GM21447 (cell line): ENCODE measurements at regions not wholly inside any gene's neighbourhood (a gene's known extent, or its start where the extent isn't known, plus 50 kb on each side); places are given as distances from the start of the nearest gene placed in this dataset.

ENCODE experiments used
- ATAC-seq: cut with Tn5 transposase; IDR thresholded peaks from one replicate; pipeline ENCODE4 v1.9.1; 2021; ENCODE audit not compliant: unreplicated experiment

DNA sequence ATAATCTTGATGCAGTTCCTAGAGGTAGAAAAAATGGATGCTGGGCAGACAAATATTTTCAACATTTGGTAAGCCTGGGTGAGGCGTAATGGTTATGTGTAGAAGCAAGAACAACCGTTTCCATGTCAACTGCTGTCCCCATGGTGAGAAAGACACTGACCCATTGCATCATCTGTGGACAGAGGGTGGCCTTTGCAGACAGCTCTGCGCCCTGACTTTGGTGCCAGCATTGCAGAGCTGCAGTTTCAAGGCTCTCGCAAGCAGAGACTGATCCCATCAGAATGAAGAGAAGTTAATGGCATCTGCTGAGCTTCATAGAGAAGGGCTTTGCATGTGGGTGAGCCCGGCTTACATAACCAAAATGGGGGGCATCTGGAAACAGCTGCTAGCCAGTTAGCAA, 179.0 kb upstream of the ADRA1B start:
- ATAC-seq: no peak

DNA sequence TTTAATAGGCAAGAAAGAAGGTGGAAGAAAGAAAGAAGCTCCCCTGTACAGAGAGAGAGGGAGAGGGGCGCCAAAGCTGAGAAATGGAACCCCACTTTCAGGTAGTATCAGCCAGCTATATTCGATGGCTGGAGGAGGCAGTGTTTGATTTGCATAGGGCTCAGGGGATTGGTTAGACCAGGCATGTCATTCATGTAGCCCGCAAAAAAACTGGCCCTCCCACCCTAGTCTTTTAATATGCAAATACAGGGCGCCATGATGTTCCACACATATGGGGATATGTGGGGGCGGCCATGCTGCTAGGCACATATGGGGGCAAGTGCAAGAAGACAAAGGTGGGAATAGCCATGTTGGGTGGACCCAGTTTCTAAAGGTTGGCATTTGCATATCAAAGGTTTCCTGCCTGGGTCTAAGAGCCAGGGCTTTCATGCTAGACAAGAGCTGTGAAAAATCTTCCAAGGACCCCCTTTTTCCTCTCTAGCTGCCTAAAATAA, 174.4 kb upstream of the ADRA1B start:
- no peak for ATAC-seq

GRCh38 chr5:159743234-159743633, 173.0 kb upstream of the ADRA1B start:
- ATAC-seq: no peak

DNA sequence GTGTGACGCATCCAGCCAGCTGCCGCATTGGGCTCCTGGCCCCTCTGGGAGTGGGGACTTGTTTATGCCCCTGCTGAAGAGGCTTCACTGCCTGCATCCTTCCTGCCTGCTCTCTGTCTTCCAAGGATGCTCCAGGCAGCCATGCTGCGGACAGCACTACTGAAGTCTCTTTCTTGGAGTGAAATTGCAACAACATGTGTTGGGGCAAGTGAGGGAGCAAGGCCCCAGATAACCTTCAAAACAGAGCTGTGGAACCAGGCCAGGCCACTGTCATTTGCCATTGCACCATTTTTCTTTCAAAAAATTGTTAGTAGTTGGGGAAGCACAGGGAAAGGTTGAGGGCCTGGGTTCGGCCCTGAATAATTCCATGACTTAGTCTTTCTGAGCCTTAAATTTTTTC, 169.6 kb upstream of the ADRA1B start:
- ATAC-seq: no peak

DNA sequence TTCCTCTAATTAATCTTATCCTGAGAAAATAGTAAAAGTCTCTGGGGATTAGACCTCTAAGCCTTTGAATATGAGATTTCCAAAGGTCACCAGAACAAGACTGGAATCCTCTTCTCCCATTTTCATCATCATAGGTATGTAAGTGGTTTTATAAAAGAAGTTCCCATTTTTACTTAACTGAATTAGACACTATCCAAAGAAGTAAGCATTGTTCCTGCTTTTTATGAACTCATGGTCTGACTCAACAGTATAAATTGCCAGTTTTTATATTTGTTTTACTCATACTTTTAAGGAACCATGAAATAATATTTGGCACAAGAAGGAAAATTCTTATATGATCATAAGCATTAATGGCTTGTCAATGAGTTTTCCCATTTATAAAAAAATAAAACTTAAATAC, 167.1 kb upstream of the ADRA1B start:
- ATAC-seq: no peak

GRCh38 chr5:159750226-159750625, 166.1 kb upstream of the ADRA1B start:
- ATAC-seq: no peak

- no peak for ATAC-seq
These were observed 164.8 kb upstream of the ADRA1B start for GRCh38 chr5:159751459-159751858.

DNA sequence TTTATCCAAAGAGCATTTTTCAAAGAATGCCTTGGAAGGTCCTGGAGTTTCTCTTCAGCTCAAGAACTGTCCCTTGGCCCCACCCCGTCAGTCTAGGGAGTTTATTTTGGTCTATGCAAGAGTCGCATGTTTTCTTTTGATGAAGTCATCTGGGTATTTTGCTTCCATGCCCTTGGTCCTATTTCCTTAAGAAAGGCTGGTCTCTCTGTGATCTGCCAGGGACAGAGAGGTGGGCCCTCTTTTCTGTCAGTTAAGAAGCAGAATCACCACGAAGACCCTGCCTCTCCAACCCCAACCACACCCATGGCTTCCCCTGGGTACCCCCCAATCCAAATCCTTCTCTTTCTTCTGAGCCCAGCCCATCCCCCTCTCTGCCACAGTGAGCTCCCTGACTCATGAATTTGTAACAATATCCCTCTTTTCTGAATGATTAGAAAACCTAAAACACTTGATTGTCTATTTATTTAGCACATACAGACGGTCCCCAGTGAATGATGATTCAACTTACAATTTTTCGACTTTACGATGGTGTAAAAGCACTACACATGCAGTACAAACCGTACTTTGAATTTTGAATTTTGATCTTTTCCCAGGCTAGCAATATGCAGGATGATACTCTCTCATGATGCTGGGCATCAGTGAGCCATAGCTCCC, 163.5 kb upstream of the ADRA1B start:
- ATAC-seq: no peak

- ATAC-seq: no peak
These were observed 158.1 kb upstream of the ADRA1B start for GRCh38 chr5:159758189-159758588.

GRCh38 chr5:159759791-159760290, 156.4 kb upstream of the ADRA1B start:
- no peak for ATAC-seq

DNA sequence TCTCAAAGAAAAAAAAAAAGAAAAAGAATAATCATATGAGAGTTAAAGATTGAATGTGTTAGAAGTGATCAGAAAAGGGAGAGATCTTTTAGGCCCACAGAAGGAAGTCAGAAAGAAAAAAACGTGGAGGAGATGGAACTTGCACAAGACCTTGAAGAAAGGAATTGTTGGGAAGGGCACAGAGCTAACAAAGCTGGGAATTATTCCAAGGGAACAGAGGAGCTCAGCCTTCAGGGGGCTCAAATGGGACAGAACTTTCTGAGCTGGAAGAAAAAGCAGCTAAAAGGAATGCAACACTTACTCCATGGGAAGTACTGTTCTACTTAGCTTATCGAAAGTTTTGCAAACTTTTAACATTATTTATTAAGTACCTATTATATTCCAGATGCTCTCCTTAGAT, 153.4 kb upstream of the ADRA1B start:
- ATAC-seq: no peak

DNA sequence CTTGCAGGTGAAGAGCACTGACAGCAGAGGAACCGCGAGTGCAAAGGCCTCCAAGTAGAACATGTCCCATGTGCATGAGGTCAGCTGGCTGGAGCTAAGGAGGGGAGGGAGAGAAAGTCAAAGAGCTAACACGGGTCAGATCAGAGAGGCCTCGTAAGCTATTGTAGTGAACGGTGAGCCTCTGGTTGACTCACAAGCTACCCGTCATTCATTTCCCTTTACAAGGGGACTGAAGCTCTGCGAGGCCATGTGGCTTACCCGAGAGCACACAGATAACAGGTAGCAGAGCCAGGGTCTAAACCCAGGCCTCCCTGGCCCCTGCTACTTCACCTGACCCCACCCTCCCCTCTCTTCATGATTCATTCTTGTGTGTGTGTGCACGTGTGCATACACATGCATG, 152.7 kb upstream of the ADRA1B start:
- ATAC-seq: no peak

DNA sequence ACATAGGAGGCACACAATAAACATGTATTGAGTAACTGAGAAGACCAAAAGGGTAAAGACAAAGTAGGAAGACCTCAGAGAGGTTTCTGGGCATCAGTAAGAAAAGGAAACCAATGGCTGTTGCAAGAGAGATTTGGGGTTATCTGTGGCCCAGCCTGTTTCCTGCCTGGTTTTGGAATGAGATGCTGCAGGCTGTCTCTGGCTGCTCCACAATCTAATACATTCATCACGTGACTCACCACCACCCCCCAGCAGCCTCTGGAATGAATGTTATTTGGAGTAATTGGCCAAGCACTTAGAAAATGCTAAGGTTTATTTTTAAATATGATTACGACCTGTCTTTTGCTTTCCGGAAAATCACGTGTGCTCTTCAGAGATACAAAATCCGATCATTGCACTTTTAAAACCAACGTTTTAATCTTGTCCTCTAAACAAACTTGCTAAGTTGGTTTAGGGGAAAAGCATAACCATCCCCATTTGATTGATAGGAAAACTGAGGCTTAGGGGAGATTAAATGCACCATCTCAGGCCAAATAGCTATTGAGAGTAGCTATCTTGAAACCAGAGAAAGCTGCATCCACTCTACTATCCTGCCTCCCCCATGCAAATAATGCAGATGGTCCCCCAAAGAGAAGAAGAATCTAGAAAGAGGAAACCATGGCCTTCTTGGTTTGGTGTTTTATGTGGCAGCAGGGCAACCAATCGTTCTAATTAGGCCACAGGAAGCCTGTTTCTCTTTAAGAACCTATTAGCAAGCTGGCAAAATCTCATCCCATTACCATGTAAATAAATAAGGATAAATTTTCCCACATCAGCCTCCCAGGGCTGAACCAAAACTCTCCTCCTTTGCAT, 151.8 kb upstream of the ADRA1B start:
- ATAC-seq: no peak

DNA sequence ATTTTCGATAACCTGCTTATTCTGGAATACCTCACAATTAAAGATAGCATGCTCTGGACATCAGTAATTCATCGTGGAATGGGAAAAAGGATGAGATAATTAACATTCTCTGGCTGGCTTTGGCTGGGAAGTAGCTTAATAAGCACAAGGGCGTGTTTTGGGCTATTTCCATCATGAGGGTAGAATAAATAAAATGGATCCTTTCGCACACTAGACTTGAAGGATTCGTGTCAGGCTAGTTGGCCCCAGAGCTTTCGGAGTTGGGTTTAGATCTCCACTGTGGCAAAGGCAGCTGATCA, 151.2 kb upstream of the ADRA1B start:
- ATAC-seq: no peak

- ATAC-seq: no peak
These were observed 150.3 kb upstream of the ADRA1B start for GRCh38 chr5:159765760-159766517.

DNA sequence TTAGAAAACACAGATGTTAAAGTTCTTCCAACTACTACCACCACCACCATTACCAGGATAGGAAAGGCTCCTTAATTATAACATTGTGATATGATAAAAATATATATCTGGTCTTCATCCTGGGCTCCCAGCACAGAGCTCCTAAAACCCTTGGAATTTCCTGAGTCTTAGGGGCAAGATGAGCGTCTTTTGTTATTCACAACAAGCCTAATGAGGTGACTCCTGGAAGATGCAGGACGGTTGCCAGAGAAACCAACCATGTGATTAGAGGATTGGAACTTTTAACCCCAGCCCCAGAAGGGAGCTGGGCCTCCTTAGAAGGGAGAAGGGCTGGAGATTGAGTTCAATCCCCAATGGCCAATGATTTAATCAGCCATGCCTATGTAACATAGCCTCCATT, 148.0 kb upstream of the ADRA1B start:
- no peak for ATAC-seq

GRCh38 chr5:159772698-159773061, 143.6 kb upstream of the ADRA1B start:
- no peak for ATAC-seq

DNA sequence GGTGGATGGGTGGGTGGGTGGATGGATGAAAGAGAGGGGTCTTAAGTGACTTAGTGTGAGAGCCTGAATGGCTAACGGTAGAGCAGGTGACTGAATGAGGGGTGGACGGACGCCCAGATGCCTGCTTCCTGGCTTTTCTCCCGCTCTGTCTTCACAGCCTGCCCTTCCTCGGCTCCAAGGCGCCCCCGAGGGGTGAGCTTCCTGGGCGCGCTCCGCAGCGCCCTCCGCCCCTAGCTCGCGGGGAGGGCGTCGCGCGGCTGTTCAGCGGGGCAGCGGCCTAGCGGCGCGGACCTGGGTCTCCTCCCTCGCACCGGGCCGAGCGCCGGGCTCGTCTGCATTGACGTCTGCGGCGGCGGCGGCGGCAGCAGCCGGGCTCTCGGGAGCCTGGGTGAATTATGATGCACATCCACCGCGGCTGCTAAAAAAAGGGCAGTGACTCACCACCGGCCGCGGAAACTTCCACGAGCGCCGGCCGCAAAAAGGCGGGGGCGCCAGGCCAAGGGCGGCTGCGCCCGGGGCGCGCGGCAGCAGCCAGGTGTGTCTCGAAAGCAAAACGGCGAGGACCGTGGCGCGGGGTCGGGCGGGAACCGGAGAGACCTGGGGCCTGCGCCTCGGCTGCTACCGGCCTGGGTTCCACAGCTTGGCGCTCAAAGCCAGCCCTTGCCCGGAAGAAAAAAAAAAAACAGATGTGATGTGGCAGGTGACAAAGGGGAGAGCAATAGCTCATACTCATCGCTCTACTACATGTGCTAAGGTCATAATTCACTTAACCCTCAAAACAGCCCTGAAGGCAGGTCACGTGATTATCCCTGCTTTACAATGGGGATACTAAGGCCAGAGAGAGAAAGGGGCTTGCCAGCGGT, 143.0 kb upstream of the ADRA1B start:
- ATAC-seq: peak; percentile 90

- ATAC-seq: no peak
These were observed 141.7 kb upstream of the ADRA1B start for GRCh38 chr5:159774476-159775031.

GRCh38 chr5:159775890-159776289, 140.4 kb upstream of the ADRA1B start:
- ATAC-seq: no peak
